Stimulated activated CD4-positive, alpha-beta T cell treated with anti-CD3 and anti-CD28 coated beads, Interleukin-15, amount 100 ng/mL, for 48 hours (primary cell): ENCODE measurements at regions not wholly inside any gene's neighbourhood (a gene's known extent, or its start where the extent isn't known, plus 50 kb on each side); places are given as distances from the start of the nearest gene placed in this dataset.

Experiments used
- DNase-seq, 2 donors: peaks; one replicate each; pipeline ENCODE4 v3.0.0-alpha.2; 2020; ENCODE audit warnings: low read depth in 2 of 2

DNA sequence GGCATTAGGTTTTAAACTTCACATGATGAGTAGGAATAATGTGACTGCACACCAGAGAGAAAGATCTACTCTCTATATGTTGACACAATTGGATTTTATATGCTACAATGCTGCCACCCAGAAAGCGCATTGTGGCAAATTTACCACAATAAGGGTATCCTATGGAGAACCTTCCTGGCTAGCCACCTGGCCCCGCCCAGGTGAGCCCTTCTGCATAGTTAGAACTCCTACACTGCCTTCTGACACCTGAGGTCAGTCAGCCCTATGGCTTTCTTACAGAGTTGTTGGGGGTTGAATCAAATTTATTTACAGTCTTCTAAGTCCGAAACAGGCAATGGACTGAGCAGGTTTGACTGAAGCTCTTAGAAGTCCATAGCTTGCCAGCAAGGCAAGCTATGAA lies 153.8 kb upstream of the S100G start:
- no peak for DNase-seq

DNA sequence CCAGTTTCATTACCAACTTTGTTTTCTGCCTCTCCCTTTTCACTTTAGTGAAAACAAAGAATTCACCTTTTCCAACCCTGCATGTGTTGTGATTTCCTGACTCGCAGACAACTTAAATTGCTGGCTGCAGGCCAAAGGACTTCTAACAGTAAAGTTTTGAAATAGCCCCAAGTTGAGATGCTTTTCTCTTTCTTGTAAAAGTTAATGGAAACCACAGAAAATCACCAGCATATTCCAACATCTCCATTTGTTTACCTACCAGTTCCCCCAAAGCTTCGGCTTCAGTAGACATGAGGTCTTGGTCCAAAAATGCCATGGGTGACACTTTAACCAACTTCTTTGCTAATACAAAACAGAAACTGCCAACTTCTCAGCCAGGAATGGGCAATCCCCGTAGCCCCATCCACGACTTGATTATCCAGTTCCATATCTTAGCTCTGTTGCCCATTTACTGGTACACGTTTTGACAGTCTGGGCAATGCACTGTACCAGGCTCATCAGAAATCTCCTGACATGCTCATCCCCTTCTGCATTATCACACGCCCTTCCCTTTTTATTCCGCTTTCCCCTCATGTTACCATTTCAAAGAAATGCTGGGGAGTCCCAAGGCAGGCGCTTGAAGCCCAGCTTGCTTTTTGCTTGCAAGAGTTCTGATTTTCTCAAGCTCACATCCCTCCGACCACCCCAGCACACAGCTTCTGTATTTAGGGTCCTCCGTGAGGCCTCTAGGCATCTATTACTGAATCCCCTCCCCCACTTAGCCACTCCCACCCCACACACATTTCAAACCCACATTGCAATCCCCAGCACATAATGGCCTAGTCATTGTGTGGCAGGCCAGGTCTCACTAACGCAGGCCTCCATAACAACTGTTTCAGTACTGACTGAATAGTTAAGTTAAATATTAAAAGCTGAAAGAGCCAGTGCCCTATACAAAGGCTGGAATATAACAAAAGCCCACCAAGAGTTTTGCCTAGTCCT lies 137.9 kb upstream of the S100G start:
- DNase-seq = no peak

DNA sequence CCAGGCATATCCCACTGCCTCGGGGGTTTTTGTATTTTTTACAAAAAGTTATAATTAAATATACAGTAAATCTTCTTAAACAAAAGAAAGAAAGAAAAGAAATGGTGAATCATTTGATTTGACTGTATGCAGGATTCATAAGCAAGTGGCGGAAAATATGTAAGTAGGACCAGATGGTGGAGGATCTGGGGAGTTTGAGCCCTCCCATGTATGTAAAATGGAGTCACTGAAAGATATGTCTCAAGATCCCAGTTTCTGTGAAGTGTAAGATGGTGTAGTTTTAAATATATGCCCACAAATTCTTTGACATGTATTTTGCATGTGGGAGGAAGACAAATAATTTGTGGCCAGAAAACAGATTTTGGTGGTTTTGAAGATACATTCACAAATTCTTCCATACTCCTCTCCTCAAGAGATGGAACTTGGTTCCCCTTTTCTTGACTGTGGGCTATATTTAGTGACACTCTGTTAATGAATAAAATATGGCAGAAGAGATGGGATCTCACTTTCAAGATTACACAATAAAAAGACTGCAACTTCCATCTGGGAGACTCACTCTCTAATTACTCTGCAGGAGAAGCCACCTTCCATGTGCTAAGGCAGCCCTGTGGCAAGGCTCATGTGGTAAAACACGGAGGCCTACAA lies 133.6 kb upstream of the S100G start:
- no peak for DNase-seq

GRCh38 chrX:16517039-16517605 lies 132.8 kb upstream of the S100G start:
- no peak for DNase-seq

DNA sequence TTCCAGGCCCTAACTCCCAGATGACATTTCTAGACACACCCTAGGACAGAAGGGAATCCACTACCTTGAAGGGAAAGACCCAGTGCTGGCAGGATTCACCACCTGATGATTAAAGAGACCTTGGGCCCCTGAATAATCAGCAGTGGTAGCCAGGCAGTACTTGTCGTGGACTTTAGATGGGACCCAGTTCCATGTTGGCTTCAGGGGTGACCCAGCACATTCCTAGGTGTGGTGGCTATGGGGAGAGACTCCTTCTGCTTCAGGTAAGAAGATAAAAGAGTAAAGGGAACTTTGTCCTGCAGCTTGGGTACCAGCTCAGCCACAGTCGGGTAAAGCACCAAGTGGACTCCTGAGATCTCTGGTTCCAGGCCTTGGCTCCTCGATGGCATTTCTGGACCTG lies 131.8 kb upstream of the S100G start:
- DNase-seq = no peak

DNA sequence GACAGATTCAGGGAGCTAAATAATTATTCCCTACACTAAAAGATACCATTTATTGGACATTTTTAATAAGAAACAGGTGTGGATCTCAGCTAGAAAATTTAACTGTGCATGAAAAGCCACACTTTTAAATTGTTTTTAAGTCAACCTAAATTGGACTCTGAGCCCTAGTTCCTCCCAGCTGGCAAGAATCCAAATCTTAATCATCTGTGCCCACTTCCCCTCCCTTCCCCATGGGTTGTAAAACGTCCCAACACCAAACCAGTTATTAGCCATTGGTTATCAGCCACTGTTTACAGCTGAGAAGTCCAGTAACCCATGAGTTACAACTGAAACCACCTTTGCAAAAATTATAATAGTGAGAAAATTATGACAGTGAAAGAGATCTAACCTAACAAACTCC lies 125.6 kb upstream of the S100G start:
- no peak for DNase-seq

GRCh38 chrX:16526003-16526402 lies 124.0 kb upstream of the S100G start:
- DNase-seq = no peak

- peak; percentile 5 to 17 for DNase-seq
These were observed 121.3 kb upstream of the S100G start for GRCh38 chrX:16528620-16529019.
